ENCODE measurements at regions not wholly inside any gene's neighbourhood (a gene's known extent, or its start where the extent isn't known, plus 50 kb on each side); places are given as distances from the start of the nearest gene placed in this dataset.

- TF ChIP-seq CTCF (conservative IDR thresholded peaks at IDR 0.05) (no peak), EZH2 (IDR thresholded peaks at IDR 0.05; ENCODE audit: low read depth) (no peak)
Observed at GRCh38 chr9:134987376-134987775, 69.7 kb upstream of the FCN1 start.

Data from PC-9 (cell line).